ENCODE measurements at regions not wholly inside any gene's neighbourhood (a gene's known extent, or its start where the extent isn't known, plus 50 kb on each side); places are given as distances from the start of the nearest gene placed in this dataset.
"Not testable (repeated sequence)": the region's sequence is repeated elsewhere in the genome, so short reads cannot be mapped to it uniquely, and the experiment has no call there.

DNA sequence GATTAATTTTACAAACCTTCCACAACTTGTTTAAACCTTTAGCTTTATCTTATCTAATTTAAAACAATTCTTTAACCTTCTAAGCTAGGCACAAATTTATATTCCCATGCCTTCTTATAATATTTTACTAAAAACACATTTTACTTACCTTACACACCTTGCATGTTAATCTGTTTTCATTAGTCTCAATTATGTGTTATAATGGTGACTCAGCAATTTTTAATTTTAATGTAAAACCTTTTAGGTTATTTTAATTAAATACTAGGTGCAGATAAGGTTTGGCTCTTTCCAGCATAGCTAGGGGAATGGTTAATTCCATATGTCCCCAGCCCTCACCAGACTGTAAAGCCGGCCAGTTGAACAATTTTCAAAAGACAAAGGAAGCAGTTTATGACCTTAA lies 264.6 kb upstream of the SGO1 start:
- no peak for DNase-seq (ENCODE audit: extremely low spot score in 2 of 2)
- no peaks in the 10 kb centered on the region for H3K9me3 ChIP-seq
- H3K36me3 ChIP-seq: no peaks in the 10 kb centered on the region

DNA sequence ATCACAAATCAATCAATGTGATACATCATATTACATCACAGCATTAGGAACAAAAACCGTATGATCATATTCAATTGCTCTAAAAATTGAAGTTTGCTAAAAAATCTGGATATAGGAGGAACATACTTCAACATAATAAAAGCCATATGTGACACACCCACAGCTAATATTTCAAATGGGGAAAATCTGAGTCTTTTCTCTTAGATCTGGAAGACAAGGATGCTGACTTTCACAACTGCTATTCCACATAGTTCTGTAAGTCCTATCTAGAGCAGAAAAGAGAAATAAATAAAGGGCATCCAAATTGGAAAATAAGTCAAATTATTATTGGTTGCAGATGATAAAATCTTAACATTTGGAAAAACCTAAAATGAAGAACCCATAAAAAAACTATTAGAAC lies 256.8 kb upstream of the SGO1 start:
- no peak for TF ChIP-seq POLR2AphosphoS5 (IDR thresholded peaks at IDR 0.05; ENCODE audit: insufficient read depth in 1 of 2, low read depth in 1 of 2)
- TF ChIP-seq POLR2A (IDR thresholded peaks at IDR 0.05): no peak
- TF ChIP-seq, protein P1, sequence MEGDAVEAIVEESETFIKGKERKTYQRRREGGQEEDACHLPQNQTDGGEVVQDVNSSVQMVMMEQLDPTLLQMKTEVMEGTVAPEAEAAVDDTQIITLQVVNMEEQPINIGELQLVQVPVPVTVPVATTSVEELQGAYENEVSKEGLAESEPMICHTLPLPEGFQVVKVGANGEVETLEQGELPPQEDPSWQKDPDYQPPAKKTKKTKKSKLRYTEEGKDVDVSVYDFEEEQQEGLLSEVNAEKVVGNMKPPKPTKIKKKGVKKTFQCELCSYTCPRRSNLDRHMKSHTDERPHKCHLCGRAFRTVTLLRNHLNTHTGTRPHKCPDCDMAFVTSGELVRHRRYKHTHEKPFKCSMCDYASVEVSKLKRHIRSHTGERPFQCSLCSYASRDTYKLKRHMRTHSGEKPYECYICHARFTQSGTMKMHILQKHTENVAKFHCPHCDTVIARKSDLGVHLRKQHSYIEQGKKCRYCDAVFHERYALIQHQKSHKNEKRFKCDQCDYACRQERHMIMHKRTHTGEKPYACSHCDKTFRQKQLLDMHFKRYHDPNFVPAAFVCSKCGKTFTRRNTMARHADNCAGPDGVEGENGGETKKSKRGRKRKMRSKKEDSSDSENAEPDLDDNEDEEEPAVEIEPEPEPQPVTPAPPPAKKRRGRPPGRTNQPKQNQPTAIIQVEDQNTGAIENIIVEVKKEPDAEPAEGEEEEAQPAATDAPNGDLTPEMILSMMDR (IDR thresholded peaks at IDR 0.05): no peak
- intact Hi-C loops (cut with DNase I): no loop called here
- DNase-seq (ENCODE audit: extremely low spot score in 2 of 2): no peak

More for the DNA sequence above, 264.6 kb upstream of the SGO1 start:
- H3K27me3 ChIP-seq: no peaks in the 10 kb centered on the region
- H3K4me3 ChIP-seq: no peak overlapping the region
- H3K4me1 ChIP-seq: no peaks in the 10 kb centered on the region
- TF ChIP-seq, protein P1 (IDR thresholded peaks at IDR 0.05): no peak
- TF ChIP-seq POLR2AphosphoS5 (IDR thresholded peaks at IDR 0.05; ENCODE audit: insufficient read depth in 1 of 2, low read depth in 1 of 2): no peak
- no peak for TF ChIP-seq POLR2A (IDR thresholded peaks at IDR 0.05)
- H3K27ac ChIP-seq: no peak overlapping the region
- intact Hi-C loops (cut with DNase I): no loop called here

DNA sequence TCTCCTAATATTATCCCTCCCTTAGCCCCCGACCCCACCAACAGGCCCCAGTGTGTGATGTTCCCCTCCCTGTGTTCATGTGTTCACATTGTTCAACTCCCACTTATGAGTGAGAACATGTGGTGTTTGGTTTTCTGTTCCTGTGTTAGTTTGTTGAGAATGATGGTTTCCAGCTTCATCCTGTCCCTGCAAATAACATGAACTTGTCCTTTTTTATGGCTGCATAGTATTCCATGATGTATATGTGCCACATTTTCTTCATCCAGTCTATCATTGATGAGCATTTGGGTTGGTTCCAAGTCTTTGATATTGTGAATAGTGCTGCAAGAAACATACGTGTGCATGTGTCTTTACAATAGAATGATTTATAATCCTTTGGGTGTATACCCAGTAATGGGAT lies 241.3 kb upstream of the SGO1 start:
- H3K27ac ChIP-seq; H3K27me3 ChIP-seq; DNase-seq (ENCODE audit: extremely low spot score in 2 of 2); intact Hi-C loops (cut with DNase I); H3K36me3 ChIP-seq; H3K4me1 ChIP-seq; H3K4me3 ChIP-seq; H3K9me3 ChIP-seq: not testable (repeated sequence)

More for the DNA sequence above, 256.8 kb upstream of the SGO1 start:
- H3K9me3 ChIP-seq: no peaks in the 10 kb centered on the region
- H3K27ac ChIP-seq: no peak overlapping the region
- H3K27me3 ChIP-seq: no peaks in the 10 kb centered on the region
- no peak overlapping the region for H3K4me3 ChIP-seq
- no peaks in the 10 kb centered on the region for H3K36me3 ChIP-seq
- no peaks in the 10 kb centered on the region for H3K4me1 ChIP-seq

DNA sequence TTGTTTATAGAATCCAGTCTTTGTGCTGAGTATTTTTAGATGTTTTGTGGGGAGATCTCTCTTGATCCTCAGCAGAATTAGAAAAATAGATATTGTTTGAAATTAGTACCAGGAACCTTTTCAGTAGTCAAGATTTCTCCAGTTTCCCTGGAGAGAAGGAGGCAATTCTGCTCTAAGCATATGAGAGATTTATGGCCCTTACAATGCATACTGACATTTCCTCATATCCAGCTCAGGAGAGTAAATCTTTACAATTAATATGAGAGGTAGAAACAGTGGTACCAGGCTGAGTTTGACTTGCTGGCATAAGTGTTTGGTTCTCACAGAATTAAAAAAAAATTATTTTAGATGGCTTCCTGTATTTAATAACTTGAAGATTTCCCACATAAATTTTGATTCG lies 239.1 kb upstream of the SGO1 start:
- Histone ChIP-seq H3K4me1 (no peaks in the 10 kb centered on the region), H3K9me3 (no peaks in the 10 kb centered on the region), H3K36me3 (no peaks in the 10 kb centered on the region), H3K27ac (no peak overlapping the region), H3K4me3 (no peak overlapping the region), H3K27me3 (no peaks in the 10 kb centered on the region)
- intact Hi-C loops (cut with DNase I): no loop called here
- DNase-seq (ENCODE audit: extremely low spot score in 2 of 2): no peak
- TF ChIP-seq POLR2A (IDR thresholded peaks at IDR 0.05): no peak

DNA sequence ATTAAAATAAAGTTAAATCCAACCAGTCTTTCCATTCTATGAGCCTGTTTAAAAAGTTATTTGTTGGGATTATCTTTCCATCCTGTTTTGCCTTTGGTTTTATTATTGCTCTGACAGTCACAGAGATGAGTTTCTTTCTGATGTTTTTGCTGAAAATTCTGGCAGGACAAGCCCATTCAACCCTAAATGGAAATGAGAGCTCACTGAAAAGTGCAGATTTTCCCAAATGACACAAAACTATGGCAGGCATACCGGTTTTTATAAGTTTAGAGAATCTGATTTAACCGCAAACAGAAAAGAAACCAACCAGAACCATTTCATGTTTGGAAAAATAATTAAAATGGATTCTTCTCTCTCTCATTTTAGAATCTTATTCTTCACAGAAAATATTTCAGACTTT lies 238.1 kb upstream of the SGO1 start:
- no peaks in the 10 kb centered on the region for H3K4me1 ChIP-seq

DNA sequence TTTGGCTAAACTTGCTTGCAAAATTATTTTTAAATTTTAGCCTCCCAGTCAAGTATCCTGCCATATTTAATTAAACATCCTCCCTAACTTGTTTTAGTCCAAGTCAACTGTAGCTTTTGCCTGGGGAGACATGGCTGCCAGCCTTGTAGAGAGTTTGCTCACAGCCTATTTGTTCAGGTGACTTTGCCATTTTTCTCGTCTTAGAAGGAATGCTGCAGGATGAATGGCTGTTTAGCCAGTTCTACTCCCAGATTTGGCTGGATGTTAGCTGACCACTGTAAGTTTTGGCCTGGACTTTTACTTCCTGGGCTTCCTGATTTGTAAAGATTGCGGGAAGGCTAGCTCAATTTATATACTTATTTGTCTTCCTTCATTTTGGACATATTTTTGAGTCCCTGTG lies 236.4 kb upstream of the SGO1 start:
- no peak for DNase-seq (ENCODE audit: extremely low spot score in 2 of 2)
- Histone ChIP-seq H3K27ac (no peak overlapping the region), H3K36me3 (no peaks in the 10 kb centered on the region), H3K4me3 (no peak overlapping the region), H3K4me1 (no peaks in the 10 kb centered on the region), H3K27me3 (no peaks in the 10 kb centered on the region), H3K9me3 (no peaks in the 10 kb centered on the region)
- intact Hi-C loops (cut with DNase I): no loop called here
- TF ChIP-seq, protein P1 (IDR thresholded peaks at IDR 0.05): no peak
- TF ChIP-seq POLR2AphosphoS5 (IDR thresholded peaks at IDR 0.05; ENCODE audit: insufficient read depth in 1 of 2, low read depth in 1 of 2) (no peak), POLR2A (IDR thresholded peaks at IDR 0.05) (no peak)

More for the DNA sequence above, 238.1 kb upstream of the SGO1 start:
- intact Hi-C loops (cut with DNase I): no loop called here
- H3K9me3 ChIP-seq: no peaks in the 10 kb centered on the region
- DNase-seq (ENCODE audit: extremely low spot score in 2 of 2): no peak
- H3K27ac ChIP-seq: no peak overlapping the region
- no peaks in the 10 kb centered on the region for H3K27me3 ChIP-seq
- TF ChIP-seq POLR2AphosphoS5 (IDR thresholded peaks at IDR 0.05; ENCODE audit: insufficient read depth in 1 of 2, low read depth in 1 of 2): no peak
- no peak for TF ChIP-seq POLR2A (IDR thresholded peaks at IDR 0.05)
- TF ChIP-seq, protein P1 (IDR thresholded peaks at IDR 0.05): no peak
- H3K4me3 ChIP-seq: no peak overlapping the region
- no peaks in the 10 kb centered on the region for H3K36me3 ChIP-seq

Measured in vagina (tissue), 2 donors.